ENCODE measurements at regions not wholly inside any gene's neighbourhood (a gene's known extent, or its start where the extent isn't known, plus 50 kb on each side); places are given as distances from the start of the nearest gene placed in this dataset.

DNA sequence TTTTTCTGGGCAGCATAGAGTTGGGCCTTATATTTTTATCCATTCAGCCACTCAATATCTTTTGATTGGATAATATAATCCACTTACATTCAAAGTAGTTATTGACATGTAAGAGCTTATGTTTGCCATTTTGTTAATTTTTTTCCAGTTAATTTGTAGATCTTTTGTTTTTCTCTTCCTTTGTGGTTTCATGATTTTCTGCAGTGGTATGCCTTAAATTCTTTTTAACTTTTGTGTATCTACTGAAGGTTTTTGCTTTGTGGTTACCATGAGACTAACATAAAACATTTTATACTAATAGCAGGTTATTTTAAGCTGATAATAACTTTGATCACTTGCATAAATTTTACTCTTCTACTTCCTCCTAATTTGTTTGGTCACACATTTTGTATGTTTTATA lies 140.8 kb upstream of the GATB start:
- no peaks in the 10 kb centered on the region for H3K36me3 ChIP-seq
- no peak overlapping the region for H3K4me2 ChIP-seq
- no peak overlapping the region for H3K9ac ChIP-seq
- no peaks in the 10 kb centered on the region for H3K79me2 ChIP-seq (ENCODE audit: low read depth)
- H2AFZ ChIP-seq (replicated peaks), result no peak overlapping the region
- Mint-ChIP-seq H3K27ac (no peak overlapping the region), H3K36me3 (no peaks in the 10 kb centered on the region), H3K9me3 (peaks cover 22% of the 10 kb centered on the region), H3K4me3 (no peak overlapping the region), H3K4me1 (no peaks in the 10 kb centered on the region), H3K27me3 (ENCODE audit: insufficient read depth, low read depth) (peaks cover 6% of the 10 kb centered on the region)
- H4K20me1 ChIP-seq (ENCODE audit: low read depth), result no peaks in the 10 kb centered on the region
- TF ChIP-seq, protein P1, sequence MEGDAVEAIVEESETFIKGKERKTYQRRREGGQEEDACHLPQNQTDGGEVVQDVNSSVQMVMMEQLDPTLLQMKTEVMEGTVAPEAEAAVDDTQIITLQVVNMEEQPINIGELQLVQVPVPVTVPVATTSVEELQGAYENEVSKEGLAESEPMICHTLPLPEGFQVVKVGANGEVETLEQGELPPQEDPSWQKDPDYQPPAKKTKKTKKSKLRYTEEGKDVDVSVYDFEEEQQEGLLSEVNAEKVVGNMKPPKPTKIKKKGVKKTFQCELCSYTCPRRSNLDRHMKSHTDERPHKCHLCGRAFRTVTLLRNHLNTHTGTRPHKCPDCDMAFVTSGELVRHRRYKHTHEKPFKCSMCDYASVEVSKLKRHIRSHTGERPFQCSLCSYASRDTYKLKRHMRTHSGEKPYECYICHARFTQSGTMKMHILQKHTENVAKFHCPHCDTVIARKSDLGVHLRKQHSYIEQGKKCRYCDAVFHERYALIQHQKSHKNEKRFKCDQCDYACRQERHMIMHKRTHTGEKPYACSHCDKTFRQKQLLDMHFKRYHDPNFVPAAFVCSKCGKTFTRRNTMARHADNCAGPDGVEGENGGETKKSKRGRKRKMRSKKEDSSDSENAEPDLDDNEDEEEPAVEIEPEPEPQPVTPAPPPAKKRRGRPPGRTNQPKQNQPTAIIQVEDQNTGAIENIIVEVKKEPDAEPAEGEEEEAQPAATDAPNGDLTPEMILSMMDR (IDR thresholded peaks at IDR 0.05), result no peak
- TF ChIP-seq EZH2 (IDR thresholded peaks at IDR 0.05) (no peak), EZH2phosphoT487 (IDR thresholded peaks at IDR 0.05) (no peak)
- DNase-seq (ENCODE audit: low spot score), result no peak
- no peak overlapping the region for H3K4me3 ChIP-seq
- no peaks in the 10 kb centered on the region for H3F3A ChIP-seq (ENCODE audit: low read depth)
- H3K27me3 ChIP-seq, result no peaks in the 10 kb centered on the region
- H3K9me3 ChIP-seq (ENCODE audit: low read depth), result no peaks in the 10 kb centered on the region
- H3K27ac ChIP-seq, result no peak overlapping the region
- no peaks in the 10 kb centered on the region for H3K4me1 ChIP-seq

DNA sequence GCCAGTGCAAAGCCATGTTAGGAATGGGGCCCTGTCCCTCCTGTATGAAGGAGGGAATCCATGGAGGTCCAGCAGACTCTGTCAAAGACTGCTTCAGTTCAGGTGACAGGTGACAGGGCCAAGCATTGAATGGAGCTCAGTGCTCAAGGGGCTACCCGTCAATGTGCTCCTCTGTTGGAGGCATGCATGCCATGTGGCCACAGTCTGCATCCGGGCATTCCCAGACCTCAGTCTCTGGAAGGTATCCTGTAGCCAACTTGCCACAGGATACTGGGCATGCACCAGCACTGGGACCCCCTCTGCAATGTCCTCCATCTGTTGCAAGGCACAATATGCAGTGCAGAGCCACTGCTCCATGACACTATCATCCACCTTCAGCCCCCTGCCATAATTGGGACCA lies 136.1 kb upstream of the GATB start:
- no peaks in the 10 kb centered on the region for H3F3A ChIP-seq (ENCODE audit: low read depth)
- Mint-ChIP-seq H3K27ac (no peak overlapping the region), H3K4me3 (no peak overlapping the region), H3K36me3 (no peaks in the 10 kb centered on the region), H3K9me3 (peaks cover 8% of the 10 kb centered on the region), H3K4me1 (no peaks in the 10 kb centered on the region), H3K27me3 (ENCODE audit: insufficient read depth, low read depth) (peaks cover 2% of the 10 kb centered on the region)
- H3K9me3 ChIP-seq (ENCODE audit: low read depth), result no peaks in the 10 kb centered on the region
- H3K9ac ChIP-seq, result no peak overlapping the region
- no peak overlapping the region for H2AFZ ChIP-seq (replicated peaks)
- H3K4me2 ChIP-seq, result no peak overlapping the region
- H3K4me3 ChIP-seq, result no peak overlapping the region
- TF ChIP-seq, protein P1 (IDR thresholded peaks at IDR 0.05), result no peak
- TF ChIP-seq EZH2phosphoT487 (IDR thresholded peaks at IDR 0.05), result no peak
- no peak for TF ChIP-seq EZH2 (IDR thresholded peaks at IDR 0.05)
- no peaks in the 10 kb centered on the region for H3K36me3 ChIP-seq
- H3K27ac ChIP-seq, result no peak overlapping the region
- no peak for DNase-seq (ENCODE audit: low spot score)
- H3K79me2 ChIP-seq (ENCODE audit: low read depth), result no peaks in the 10 kb centered on the region
- no peaks in the 10 kb centered on the region for H3K4me1 ChIP-seq
- no peaks in the 10 kb centered on the region for H4K20me1 ChIP-seq (ENCODE audit: low read depth)
- H3K27me3 ChIP-seq, result no peaks in the 10 kb centered on the region

DNA sequence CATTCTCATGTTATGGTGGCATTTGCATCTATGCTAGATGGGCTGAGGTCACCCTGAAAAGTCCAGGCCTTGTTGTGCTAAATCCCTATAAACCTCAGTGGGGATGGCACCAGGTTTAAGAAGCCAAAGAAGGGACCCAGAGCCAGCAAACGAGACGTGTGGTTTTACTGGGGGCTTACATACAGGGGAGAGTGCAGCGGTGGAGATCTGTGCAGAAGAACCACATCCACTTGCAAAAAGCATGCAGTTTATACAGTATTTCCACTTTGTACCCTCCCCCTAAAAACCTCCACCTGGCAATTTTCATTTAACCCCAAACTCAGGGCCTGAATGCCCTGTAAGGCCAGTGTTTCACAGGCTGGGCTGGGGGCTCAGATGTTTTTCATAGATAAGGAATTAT lies 134.9 kb upstream of the GATB start:
- Histone ChIP-seq H3K9ac (no peak overlapping the region), H3K36me3 (no peaks in the 10 kb centered on the region), H3K9me3 (ENCODE audit: low read depth) (no peaks in the 10 kb centered on the region), H3K79me2 (ENCODE audit: low read depth) (no peaks in the 10 kb centered on the region), H2AFZ (replicated peaks) (no peak overlapping the region), H3F3A (ENCODE audit: low read depth) (no peaks in the 10 kb centered on the region), H3K4me3 (no peak overlapping the region), H3K27me3 (no peaks in the 10 kb centered on the region), H4K20me1 (ENCODE audit: low read depth) (no peaks in the 10 kb centered on the region), H3K27ac (no peak overlapping the region), H3K4me1 (no peaks in the 10 kb centered on the region), H3K4me2 (no peak overlapping the region)
- peaks cover 2% of the 10 kb centered on the region for H3K27me3 Mint-ChIP-seq (ENCODE audit: insufficient read depth, low read depth)
- H3K27ac Mint-ChIP-seq, result no peak overlapping the region
- no peak overlapping the region for H3K4me3 Mint-ChIP-seq
- H3K4me1 Mint-ChIP-seq, result no peaks in the 10 kb centered on the region
- peaks cover 5% of the 10 kb centered on the region for H3K9me3 Mint-ChIP-seq
- TF ChIP-seq EZH2phosphoT487 (IDR thresholded peaks at IDR 0.05) (no peak), EZH2 (IDR thresholded peaks at IDR 0.05) (no peak)
- TF ChIP-seq, protein P1 (IDR thresholded peaks at IDR 0.05), result no peak
- no peak for DNase-seq (ENCODE audit: low spot score)
- no peaks in the 10 kb centered on the region for H3K36me3 Mint-ChIP-seq

DNA sequence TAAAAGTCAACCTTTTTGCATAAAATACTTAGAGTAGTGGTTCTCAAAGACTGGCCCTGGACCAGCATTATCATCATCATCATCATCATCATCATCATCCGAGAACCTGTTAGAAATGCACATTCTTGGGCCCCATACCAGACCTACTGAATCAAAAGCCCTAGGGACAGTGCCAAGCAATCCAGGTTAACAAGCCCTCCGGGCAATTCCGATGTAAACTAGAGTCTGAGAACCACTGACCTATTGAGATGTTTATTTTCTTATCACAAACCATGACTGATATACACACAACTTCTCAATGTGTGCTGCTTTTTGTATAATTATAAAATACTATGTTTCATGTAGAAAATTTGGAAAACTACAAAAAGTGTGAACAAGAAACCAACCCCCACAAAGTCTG lies 133.4 kb upstream of the GATB start:
- Mint-ChIP-seq H3K27ac (no peak overlapping the region), H3K27me3 (ENCODE audit: insufficient read depth, low read depth) (peaks cover 2% of the 10 kb centered on the region), H3K4me3 (no peak overlapping the region), H3K4me1 (no peaks in the 10 kb centered on the region), H3K36me3 (no peaks in the 10 kb centered on the region), H3K9me3 (no peaks in the 10 kb centered on the region)
- Histone ChIP-seq H2AFZ (replicated peaks) (no peak overlapping the region), H3K79me2 (ENCODE audit: low read depth) (no peaks in the 10 kb centered on the region), H3K9ac (no peak overlapping the region), H3K27me3 (no peaks in the 10 kb centered on the region), H3K36me3 (no peaks in the 10 kb centered on the region), H3K9me3 (ENCODE audit: low read depth) (no peaks in the 10 kb centered on the region), H3K27ac (no peak overlapping the region), H3K4me1 (no peaks in the 10 kb centered on the region), H3K4me2 (no peak overlapping the region), H3F3A (ENCODE audit: low read depth) (no peaks in the 10 kb centered on the region), H3K4me3 (no peak overlapping the region), H4K20me1 (ENCODE audit: low read depth) (no peaks in the 10 kb centered on the region)
- TF ChIP-seq EZH2 (IDR thresholded peaks at IDR 0.05), result no peak
- TF ChIP-seq, protein P1 (IDR thresholded peaks at IDR 0.05), result no peak
- no peak for TF ChIP-seq EZH2phosphoT487 (IDR thresholded peaks at IDR 0.05)
- DNase-seq (ENCODE audit: low spot score), result no peak
